DMS79 treated with DMSO at 0.1 percent for 48 hours (cell line): ENCODE measurements at regions not wholly inside any gene's neighbourhood (a gene's known extent, or its start where the extent isn't known, plus 50 kb on each side); places are given as distances from the start of the nearest gene placed in this dataset.
"Not testable (repeated sequence)": the region's sequence is repeated elsewhere in the genome, so short reads cannot be mapped to it uniquely, and the experiment has no call there.

Experiments
- DNase-seq: peaks from one replicate; lab custom pipeline; 2025; lab: John Stamatoyannopoulos, UW

- not testable (repeated sequence) for DNase-seq
These were observed 188.7 kb upstream of the NDUFV2 start for GRCh38 chr18:8913606-8914403.

DNA sequence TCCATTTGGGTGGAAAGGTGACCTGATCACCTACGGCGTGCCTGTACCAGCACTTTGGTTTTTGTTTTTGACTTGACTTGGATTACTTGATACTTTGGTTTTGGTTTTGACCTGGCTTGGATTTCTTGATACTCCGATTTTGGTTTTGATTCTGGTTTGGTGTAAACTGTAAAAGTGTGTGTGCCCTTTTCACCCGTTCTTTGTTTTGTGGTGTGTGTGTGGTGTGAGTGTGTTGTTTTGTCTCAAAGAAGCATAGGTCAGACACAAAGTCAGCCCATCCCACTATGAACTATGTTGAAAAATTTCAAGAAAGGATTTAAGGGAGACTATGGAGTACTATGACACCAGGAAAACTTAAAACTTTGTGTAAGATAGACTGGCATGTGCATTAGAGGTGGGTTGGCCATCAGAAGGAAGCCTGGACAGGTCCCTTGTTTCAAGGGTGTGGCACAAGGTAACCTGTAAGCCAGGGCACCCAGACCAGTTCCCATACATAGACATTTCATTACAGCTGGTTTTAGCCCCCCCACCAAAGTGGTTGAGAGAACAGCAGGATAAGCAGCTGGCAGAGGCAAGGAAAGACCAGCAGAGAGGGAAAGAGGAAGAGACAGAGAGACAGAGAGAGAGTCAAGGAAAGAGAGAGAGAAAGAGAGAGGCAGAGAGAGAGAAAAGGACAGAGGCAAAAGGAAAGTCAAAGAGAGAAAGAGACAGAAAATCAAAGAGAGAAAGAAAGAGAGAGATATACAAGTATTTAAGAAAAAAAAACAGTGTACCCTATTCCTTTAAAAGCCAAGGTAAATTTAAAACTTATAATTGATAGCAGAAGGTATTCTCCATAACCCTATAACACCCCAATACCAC, 187.9 kb upstream of the NDUFV2 start:
- not testable (repeated sequence) for DNase-seq

DNA sequence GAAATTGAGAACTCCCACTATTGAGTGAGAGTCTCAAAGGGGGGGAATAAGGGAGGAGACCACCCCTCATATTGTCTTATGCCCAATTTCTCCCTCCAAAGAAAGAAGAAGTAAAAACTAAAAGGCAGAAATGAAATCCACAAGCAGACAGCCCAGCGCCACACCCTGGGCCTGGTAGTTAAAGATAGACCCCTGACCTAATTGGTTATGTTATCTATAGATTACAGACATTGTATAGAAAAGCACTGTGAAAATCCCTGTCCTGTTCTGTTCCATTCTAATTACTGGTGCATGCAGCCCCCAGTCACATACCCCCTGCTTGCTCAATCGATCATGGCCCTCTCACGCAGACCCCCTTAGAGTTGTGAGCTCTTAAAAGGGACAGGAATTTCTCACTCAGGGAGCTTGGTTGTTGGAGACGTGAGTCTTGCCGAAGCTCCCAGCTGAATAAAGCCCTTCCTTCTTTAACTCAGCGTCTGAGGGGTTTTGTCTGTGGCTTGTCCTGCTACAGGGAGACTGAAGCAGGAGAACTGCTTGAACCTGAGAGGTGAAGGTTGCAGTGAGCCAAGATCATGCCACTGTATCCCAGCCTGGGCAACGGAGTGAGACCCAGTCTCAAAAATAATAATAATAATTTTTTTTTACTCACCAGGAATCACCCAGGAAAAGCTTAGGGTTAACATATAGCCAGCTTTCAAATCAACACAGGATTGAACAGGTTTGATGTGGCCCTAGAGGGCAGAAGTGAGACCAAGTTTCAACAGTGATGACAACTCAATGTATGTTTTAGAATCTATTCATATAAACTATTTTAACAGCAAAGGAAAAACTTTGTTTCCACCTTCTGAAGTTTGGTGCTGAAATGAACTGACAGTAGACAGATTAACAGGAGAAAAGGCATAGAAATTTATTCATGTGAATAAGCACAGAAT, 181.4 kb upstream of the NDUFV2 start:
- DNase-seq, result not testable (repeated sequence)

DNA sequence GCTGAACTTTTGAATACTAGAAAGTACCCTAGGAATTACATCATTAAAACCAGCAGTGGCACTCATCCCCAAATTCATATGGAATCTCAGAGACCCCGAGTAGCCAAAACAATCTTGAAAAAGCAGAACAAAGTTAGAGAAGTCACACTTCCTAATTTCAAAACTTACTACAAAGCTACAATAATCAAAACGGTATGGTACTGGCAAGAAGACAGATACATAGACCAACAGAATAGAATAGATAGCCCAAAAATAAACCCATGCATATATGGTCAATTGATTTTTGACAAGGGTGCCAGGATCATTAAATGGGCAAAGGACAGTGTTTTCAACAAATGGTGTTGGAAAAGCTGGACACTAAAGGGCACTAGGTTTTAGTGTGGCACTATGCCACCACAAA, 176.0 kb upstream of the NDUFV2 start:
- DNase-seq, result no peak

GRCh38 chr18:8928044-8928443, 174.5 kb upstream of the NDUFV2 start:
- no peak for DNase-seq

GRCh38 chr18:8928847-8929780, 173.4 kb upstream of the NDUFV2 start:
- DNase-seq, result no peak

DNA sequence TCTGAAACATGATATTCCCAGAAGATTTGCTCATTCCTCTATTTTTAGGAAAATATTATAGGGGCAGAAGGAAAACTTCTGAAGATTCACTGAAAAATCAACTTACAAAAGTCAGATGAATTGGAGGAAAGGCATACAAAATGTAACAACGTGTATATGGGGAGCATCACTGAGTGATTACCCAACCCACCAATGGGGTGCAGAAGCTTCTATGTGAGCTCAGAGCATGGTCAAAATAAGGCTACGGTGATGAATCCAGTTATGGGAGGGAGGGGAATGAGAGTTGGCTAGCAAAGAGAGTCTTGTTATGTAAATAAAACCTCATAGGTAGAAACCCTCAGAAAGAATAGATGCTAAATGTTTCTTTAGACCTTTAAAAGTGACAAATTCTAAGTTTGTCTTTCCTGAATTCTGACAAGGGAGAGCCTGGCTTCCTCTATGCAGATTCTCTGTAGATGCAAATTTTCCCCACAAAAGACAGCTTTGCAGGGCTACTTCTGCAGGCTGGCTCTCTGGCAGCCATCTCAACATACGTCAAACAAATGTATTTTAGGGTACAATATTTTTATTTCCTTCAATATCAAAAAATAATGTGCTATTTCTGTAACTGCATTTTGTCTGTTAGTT, 171.4 kb upstream of the NDUFV2 start:
- DNase-seq, result no peak

DNA sequence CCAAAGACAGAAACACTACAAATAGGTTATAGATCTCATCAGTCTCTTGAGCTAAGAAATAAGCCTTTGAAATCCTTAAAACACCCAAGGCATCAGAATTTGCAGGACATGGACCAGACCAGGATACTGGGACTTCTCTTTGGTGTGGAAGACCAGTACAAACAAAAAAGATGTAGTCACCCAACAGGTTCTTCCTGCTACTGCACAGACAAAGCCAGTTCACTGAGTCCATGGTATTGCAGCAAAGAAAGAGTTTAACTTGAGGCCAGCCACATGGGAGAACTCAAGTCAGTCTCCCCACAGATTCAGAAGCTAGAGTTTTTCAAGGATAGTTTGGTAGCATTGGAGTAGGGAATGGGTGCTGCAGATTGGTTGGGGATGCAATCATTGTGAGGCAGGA, 169.6 kb upstream of the NDUFV2 start:
- DNase-seq, result no peak

GRCh38 chr18:8933714-8934284, 168.7 kb upstream of the NDUFV2 start:
- no peak for DNase-seq

GRCh38 chr18:8935346-8935745, 167.2 kb upstream of the NDUFV2 start:
- not testable (repeated sequence) for DNase-seq

GRCh38 chr18:8936619-8937018, 165.9 kb upstream of the NDUFV2 start:
- DNase-seq, result no peak

- no peak for DNase-seq
These were observed 165.1 kb upstream of the NDUFV2 start for GRCh38 chr18:8937160-8938094.

DNA sequence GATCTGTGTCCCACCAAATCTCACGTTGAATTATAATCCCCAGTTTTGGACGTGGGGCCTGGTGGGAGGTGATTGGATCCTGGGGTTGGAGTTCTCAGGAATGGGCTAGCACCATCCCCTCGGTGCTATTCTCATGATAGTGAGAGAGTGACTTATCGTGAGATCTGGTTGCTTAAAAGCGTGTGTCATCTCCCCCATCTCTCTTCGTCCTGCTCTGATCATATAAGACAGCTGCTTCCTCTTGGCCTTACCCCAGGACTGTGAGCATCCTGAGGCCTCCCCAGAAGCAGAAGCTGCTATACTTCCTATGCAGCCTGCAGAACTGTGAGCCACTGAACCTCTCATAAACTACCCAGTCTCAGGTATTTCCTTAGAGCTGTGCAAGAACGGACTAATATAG, 163.7 kb upstream of the NDUFV2 start:
- DNase-seq, result no peak

DNA sequence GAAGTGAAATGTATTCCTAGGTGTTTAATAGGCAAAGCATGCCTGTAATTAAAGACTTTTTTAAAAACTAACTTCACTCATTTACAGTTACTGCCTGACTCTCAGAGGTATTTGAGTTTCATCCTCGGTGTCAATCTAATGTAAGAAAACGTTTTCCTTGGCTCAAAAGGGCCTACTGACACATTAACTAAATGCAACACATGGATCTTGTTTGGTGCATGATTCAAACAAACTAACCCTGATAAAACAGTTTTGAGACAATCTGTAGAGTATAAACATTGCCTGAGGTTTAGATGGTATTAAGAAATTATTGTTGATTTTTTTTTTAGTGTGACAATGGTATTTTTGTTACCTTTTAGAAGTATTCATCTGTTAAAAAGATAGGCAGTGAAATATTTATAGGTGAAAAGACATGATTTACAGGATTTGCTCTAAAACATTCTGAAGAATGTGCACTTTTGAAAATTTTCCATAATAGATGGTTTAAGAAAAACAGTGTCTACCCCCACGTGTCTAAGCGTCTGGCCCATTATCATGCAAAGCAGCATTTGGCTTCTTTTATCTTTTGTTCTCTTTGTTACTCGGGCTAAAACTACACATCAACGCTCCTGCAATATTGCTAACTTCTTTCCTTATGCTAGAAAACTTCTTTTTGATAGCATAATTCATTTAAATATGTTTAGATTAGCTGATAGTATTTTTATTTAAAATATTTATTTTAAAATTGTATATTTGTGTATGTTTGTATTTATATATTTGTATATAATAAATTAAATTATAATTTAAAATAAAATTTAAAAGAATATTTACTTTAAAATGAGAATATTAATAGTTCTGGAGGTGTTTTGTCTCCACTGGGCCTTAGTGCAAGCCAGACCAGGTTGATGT, 160.2 kb upstream of the NDUFV2 start:
- no peak for DNase-seq

- DNase-seq, result no peak
These were observed 159.5 kb upstream of the NDUFV2 start for GRCh38 chr18:8942909-8943545.

GRCh38 chr18:8943900-8944870, 158.3 kb upstream of the NDUFV2 start:
- no peak for DNase-seq
